Dedifferentiated amniotic fluid mesenchymal stem cell (primary cell): ENCODE measurements at regions not wholly inside any gene's neighbourhood (a gene's known extent, or its start where the extent isn't known, plus 50 kb on each side); places are given as distances from the start of the nearest gene placed in this dataset.
"Not testable (repeated sequence)": the region's sequence is repeated elsewhere in the genome, so short reads cannot be mapped to it uniquely, and the experiment has no call there.

Experiments used
- DNase-seq: peaks from one replicate; pipeline ENCODE4 v3.0.0-alpha.2; 2016; ENCODE audit errors: extremely low spot score

GRCh38 chr11:43129329-43129728 is 182.5 kb upstream of the API5 start:
- no peak for DNase-seq

GRCh38 chr11:43130616-43131015 is 181.2 kb upstream of the API5 start:
- DNase-seq = no peak

DNA sequence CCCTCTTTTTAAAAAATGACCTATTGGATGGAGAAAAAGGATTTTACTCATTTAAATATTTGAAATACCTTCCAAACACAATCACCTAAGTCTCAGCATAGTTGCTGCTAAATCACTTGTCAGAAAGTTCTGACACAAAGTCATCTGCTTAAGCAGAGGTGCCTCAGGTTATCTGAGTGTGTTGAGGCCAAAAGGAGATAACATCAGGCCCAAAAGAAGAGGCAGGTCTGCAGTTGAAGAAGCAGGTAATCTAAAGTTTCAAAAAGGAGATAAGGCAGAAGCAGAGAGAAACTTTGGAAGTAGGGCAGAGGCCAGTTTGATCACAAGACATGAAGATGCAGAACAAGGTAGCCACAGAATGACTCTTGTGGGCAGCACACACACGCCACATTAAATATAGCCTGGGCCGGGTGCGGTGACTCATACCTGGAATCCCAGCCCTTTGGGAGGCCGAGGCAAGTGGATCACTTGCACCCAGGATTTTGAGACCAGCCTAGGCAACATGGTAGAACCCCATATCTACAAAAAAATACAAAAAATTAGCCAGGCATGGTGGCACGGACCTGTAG is 175.7 kb upstream of the API5 start:
- DNase-seq = no peak

DNA sequence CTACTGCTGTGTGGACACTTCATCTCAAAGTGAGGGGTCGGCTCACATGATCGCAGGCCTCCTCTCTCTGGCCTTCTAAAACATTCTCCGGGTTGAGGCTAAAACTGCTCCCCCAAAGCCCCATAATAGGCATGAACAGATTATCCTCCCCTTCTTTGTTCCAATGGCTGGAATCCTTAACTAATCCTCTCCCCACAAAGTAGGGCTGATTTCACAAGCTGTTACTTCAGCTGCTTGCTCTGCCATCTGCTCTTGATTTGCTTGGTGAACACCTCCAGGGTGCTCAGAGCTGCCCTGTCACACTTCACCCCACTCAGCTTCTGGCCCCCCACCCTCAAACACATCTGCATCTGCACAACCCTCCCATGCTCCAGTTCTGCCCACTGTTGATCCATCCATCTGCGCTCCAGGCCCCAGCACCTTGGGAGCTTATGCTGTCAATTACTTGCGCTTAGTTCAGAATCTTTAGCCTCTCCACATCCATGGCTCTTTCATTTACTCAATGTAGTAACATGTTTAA is 173.1 kb upstream of the API5 start:
- no peak for DNase-seq

DNA sequence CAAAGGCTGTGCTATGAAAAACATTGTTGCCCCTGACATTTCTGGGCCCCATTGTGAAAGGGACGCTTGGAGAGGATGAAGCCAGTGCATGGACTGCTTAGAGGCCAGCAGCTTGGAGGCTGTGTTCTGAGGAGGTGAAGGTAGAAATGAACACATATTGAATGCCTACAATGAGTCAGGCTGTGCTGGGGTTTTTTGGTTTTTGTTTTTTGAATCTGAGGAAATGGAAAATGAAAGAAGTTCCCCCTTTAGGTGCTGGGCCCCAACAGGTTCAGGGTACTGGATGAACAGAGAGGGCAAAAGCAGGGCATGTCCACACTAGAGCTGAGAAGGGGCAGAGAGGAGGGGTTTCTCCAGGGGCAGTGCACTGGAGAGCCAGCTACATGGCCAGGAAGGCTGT is 166.1 kb upstream of the API5 start:
- no peak for DNase-seq

- DNase-seq = no peak
These were observed 161.1 kb upstream of the API5 start for GRCh38 chr11:43150697-43151096.

GRCh38 chr11:43164831-43165230 is 147.0 kb upstream of the API5 start:
- no peak for DNase-seq

- DNase-seq = not testable (repeated sequence)
These were observed 146.4 kb upstream of the API5 start for GRCh38 chr11:43165393-43165792.

GRCh38 chr11:43168241-43168640 is 143.6 kb upstream of the API5 start:
- not testable (repeated sequence) for DNase-seq

- DNase-seq = no peak
These were observed 139.3 kb upstream of the API5 start for GRCh38 chr11:43172477-43172876.

DNA sequence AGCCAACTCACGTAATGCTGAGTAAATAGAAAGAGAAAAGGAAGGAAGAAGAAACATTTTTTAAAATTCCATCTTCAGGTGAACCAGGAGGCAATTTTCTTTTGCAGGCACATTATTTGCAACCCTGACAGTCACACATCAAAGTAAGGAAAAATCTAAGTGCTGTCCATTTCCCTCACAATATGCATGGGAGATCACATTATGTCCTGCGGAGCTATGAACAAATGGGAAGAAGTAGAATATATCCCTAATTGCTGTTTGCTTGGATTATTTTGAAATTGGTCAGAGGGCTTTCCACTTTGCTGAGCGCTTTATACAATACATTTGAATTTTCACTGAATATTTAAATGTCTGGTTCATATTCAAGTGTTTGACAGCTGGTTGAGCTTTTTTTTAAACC is 133.8 kb upstream of the API5 start:
- no peak for DNase-seq

DNA sequence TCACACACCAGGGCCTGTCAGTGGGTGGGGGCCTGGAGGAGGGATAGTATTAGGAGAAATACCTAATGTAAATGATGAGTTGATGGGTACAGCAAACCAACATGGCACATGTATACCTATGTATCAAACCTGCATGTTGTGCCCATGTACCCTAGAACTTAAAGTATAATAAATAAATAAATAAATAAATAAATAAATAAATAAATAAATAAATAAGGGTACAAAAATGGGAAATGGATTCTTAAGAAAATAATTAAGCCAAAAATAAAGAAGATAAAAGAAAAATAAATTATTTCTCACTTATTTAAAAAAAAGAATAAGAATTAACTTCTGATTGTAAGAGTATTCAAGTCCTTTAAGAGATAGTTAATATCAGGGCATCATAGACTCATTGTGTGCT is 117.3 kb upstream of the API5 start:
- DNase-seq = not testable (repeated sequence)

- DNase-seq = no peak
These were observed 114.4 kb upstream of the API5 start for GRCh38 chr11:43197379-43197778.

- no peak for DNase-seq
These were observed 111.8 kb upstream of the API5 start for GRCh38 chr11:43200031-43200430.

- DNase-seq = no peak
These were observed 99.5 kb upstream of the API5 start for GRCh38 chr11:43212279-43212678.

DNA sequence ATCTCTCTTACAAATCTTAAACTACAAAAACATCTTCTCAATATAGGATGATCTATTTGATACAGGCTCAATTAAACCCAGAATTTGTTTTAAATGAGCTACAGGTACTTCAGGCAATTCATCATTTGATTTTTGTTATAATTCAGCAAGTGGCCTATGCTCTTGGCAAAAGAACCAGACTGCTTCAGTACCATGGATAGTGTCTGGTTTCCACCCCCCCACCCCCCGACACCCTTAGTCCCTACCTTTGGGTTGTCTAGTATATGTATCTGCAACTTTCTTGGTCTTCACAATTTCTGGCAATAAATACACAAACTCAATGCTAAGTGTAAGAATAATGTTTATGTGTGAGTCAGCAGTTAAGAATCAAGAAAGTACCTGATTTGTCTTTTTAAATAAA is 97.3 kb upstream of the API5 start:
- no peak for DNase-seq

DNA sequence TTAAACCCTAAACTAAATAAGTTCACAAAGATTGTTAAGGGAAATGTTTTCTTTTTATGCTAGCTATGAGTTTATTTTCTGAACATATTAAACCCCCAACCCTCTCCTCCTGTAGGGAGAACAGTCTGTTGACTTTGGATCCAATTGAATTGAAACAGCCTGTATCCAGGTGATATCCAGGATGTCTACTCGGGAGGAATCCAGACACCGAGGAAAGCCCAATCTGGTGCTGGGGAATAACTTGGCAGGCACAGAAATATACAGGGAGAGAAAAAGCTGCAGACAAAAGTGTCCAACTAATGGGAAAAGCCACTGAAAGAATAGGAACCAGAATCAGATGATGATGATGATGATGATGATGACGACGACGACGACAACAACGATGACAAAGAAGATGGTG is 93.9 kb upstream of the API5 start:
- no peak for DNase-seq

- no peak for DNase-seq
These were observed 89.6 kb upstream of the API5 start for GRCh38 chr11:43222215-43222614.

- no peak for DNase-seq
These were observed 88.8 kb upstream of the API5 start for GRCh38 chr11:43223026-43223425.

DNA sequence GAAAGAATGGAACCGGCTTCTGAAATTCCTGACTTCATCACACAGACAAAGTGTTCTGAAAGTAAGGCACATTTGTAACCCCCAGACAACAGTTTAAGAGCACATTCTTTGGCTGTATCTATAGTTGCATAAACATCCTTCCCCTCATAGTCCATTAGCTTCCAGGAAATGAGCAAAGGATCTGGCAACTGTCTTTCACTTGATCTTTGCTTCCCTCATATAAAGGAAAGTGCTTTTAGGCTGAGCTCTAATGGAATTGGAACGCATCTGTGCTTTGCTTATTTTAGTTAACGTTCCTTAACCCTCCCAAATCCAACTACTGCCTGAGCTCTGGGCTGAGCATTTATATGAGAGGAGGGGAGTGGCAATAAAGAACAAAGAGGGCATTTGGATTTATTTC is 76.9 kb upstream of the API5 start:
- DNase-seq = no peak

DNA sequence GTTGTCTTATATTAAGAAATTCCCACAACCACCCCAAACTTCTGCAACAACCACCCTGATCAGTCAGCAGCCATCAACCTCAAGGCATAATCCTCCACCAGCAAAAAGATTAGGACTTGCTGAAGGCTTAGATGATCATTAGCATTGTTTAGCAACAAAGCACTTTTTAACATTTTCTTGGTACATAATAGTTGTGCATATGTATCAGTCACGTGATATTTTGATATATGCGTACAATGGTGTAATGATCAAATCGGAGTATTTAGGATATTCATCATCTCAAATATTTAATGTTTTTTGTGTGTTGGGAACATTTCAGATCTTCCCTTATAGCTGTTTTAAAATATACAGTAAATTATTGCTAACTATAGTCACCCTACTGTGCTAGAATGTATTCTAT is 73.5 kb upstream of the API5 start:
- DNase-seq = no peak

DNA sequence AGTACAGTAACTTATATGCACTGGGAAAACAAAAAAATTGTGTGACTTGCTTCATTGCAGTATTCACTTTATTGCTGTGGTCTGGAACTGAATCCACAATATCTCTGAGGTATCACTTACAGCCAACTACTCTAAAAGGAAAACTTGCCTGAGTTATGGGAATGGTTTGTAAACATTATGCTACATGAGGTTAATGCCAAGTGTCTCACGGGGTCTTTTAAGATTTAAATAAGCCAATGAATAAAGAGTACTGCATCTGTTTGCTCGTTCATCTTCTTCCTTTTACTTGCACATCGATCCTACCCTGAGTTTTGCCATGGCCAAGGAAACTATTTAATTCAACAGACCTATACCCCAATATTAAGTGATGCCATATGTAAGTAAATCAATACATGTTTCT is 72.0 kb upstream of the API5 start:
- DNase-seq = no peak

DNA sequence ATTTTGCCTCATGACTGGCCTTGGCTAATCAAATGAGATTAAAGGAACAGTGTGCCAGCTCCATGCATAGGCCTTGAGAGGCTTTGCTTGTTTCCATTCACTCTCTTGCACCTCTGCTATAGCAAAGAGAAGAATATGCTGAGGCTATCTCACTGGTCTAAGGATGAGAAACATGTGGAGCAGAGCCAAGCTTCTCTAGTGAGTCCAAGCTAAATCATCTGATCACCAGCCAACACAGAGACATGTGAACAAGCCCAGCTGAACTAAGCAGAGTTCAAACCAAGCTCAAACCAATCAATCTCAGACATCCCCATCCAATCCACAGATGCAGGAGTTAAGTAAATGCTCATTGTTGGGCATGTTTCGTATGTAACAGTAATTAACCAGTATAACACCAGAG is 69.4 kb upstream of the API5 start:
- no peak for DNase-seq

- DNase-seq = no peak
These were observed 67.9 kb upstream of the API5 start for GRCh38 chr11:43243927-43244326.
